Kidney (tissue), 13 donors: ENCODE measurements at regions not wholly inside any gene's neighbourhood (a gene's known extent, or its start where the extent isn't known, plus 50 kb on each side); places are given as distances from the start of the nearest gene placed in this dataset.

Experiments
- DNase-seq, 5 donors: peaks; one replicate each; pipeline ENCODE4 v3.0.0-alpha.2; 2013 to 2020
- FAIRE-seq: peaks from 2 replicates; lab custom pipeline; 2012; peaks lifted over from hg19 to GRCh38; lab: Jason Lieb, UNC
- H3K27ac ChIP-seq, 2 donors: one replicate each; pipeline ENCODE4 v1.7.0; 2013; ENCODE audit warnings: low read depth in 2 of 2, low read length in 2 of 2, inconsistent platforms in 1 of 2
- H3K27me3 ChIP-seq: one replicate; pipeline ENCODE4 v1.7.1; 2013; ENCODE audit warnings: low read length, inconsistent platforms; ENCODE audit not compliant: control insufficient read depth, insufficient read depth
- H3K36me3 ChIP-seq, 3 donors: one replicate each; pipeline versions ENCODE4 v1.7.0 to v1.7.1; 2013; ENCODE audit warnings: low read length in 3 of 3, control low read depth in 1 of 3, inconsistent platforms in 1 of 3; ENCODE audit not compliant: insufficient read depth in 3 of 3, control insufficient read depth in 2 of 3
- H3K4me1 ChIP-seq, 3 donors: one replicate each; pipeline versions ENCODE4 v1.7.0 to v1.7.1; 2013; ENCODE audit warnings: low read length in 3 of 3, inconsistent platforms in 1 of 3, low read depth in 1 of 3; ENCODE audit not compliant: control insufficient read depth in 2 of 3, insufficient read depth in 2 of 3
- H3K4me3 ChIP-seq, 3 donors: one replicate each; pipeline versions ENCODE4 v1.7.0 to v1.8.1; 2013; ENCODE audit warnings: low read length in 3 of 3, control low read depth in 1 of 3, inconsistent platforms in 1 of 3
- H3K9ac ChIP-seq, 3 donors: one replicate each; pipeline versions ENCODE4 v1.7.0 to v1.7.1; 2013; ENCODE audit warnings: low read length in 3 of 3, control low read depth in 1 of 3, inconsistent platforms in 1 of 3
- H3K9me3 ChIP-seq, 3 donors: one replicate each; pipeline versions ENCODE4 v1.7.0 to v1.7.1; 2013; ENCODE audit warnings: low read length in 3 of 3, control low read depth in 1 of 3, inconsistent platforms in 1 of 3; ENCODE audit not compliant: control insufficient read depth in 2 of 3, insufficient read depth in 1 of 3
- intact Hi-C: fragments of 100-400 bp; cut with DNase I; formaldehyde crosslinking; loops from one replicate; pipeline ENCODE4 v1.11.1; 2022
- TF ChIP-seq, protein P1 (sequence below): IDR thresholded peaks from 3 replicates; pipeline ENCODE4 v1.5.1; 2012; ENCODE audit warnings: mild to moderate bottlenecking, moderate library complexity, borderline replicate concordance; ENCODE audit not compliant: insufficient read depth; ENCODE audit errors: extremely low read depth
- donor health status: control.
- donor health status: control.
- donor health status: control.
- donor health status: control.
- donor health status: control.
- donor health status: DM: yes; HTN: yes; CAD: no.
- donor health status: Normal renal cell carcinoma (clear cell type).

GRCh38 chr7:26492816-26493215, 201.2 kb downstream of the SNX10 start:
- FAIRE-seq (no peak), DNase-seq (no peak)
- no peaks in the 10 kb centered on the region for H3K36me3 ChIP-seq
- H3K4me3 ChIP-seq, result no peak overlapping the region
- H3K9ac ChIP-seq, result no peak overlapping the region
- no peak overlapping the region for H3K27ac ChIP-seq
- TF ChIP-seq, protein P1, sequence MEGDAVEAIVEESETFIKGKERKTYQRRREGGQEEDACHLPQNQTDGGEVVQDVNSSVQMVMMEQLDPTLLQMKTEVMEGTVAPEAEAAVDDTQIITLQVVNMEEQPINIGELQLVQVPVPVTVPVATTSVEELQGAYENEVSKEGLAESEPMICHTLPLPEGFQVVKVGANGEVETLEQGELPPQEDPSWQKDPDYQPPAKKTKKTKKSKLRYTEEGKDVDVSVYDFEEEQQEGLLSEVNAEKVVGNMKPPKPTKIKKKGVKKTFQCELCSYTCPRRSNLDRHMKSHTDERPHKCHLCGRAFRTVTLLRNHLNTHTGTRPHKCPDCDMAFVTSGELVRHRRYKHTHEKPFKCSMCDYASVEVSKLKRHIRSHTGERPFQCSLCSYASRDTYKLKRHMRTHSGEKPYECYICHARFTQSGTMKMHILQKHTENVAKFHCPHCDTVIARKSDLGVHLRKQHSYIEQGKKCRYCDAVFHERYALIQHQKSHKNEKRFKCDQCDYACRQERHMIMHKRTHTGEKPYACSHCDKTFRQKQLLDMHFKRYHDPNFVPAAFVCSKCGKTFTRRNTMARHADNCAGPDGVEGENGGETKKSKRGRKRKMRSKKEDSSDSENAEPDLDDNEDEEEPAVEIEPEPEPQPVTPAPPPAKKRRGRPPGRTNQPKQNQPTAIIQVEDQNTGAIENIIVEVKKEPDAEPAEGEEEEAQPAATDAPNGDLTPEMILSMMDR, result no peak
- H3K27me3 ChIP-seq, result no peaks in the 10 kb centered on the region
- intact Hi-C loops, result no loop called here
- no peaks in the 10 kb centered on the region for H3K9me3 ChIP-seq
- peaks cover 0 to 4% (median 0%) of the 10 kb centered on the region in 3 donors for H3K4me1 ChIP-seq

- DNase-seq (peak in 3 of 5 donors; percentile 43 to 60 (median 46)), FAIRE-seq (no peak)
- TF ChIP-seq, protein P1, result no peak
- no peak overlapping the region for H3K27ac ChIP-seq
- no peaks in the 10 kb centered on the region for H3K36me3 ChIP-seq
- H3K4me3 ChIP-seq, result no peak overlapping the region
- H3K4me1 ChIP-seq, result peaks cover 0 to 10% (median 0%) of the 10 kb centered on the region in 3 donors
- H3K27me3 ChIP-seq, result no peaks in the 10 kb centered on the region
- intact Hi-C loops, result no loop called here
- no peaks in the 10 kb centered on the region for H3K9me3 ChIP-seq
- no peak overlapping the region for H3K9ac ChIP-seq
Measured at GRCh38 chr7:26493737-26494428, 202.2 kb downstream of the SNX10 start.

GRCh38 chr7:26495569-26495968, 203.9 kb downstream of the SNX10 start:
- FAIRE-seq (no peak), DNase-seq (no peak)
- Histone ChIP-seq H3K4me3 (no peak overlapping the region), H3K4me1 (peaks cover 0 to 15% (median 0%) of the 10 kb centered on the region in 3 donors), H3K27ac (no peak overlapping the region), H3K9ac (no peak overlapping the region), H3K9me3 (no peaks in the 10 kb centered on the region), H3K27me3 (no peaks in the 10 kb centered on the region), H3K36me3 (no peaks in the 10 kb centered on the region)
- intact Hi-C loops, result no loop called here
- TF ChIP-seq, protein P1, result no peak
